ENCODE measurements at regions not wholly inside any gene's neighbourhood (a gene's known extent, or its start where the extent isn't known, plus 50 kb on each side); places are given as distances from the start of the nearest gene placed in this dataset.
"Not testable (repeated sequence)": the region's sequence is repeated elsewhere in the genome, so short reads cannot be mapped to it uniquely, and the experiment has no call there.

DNA sequence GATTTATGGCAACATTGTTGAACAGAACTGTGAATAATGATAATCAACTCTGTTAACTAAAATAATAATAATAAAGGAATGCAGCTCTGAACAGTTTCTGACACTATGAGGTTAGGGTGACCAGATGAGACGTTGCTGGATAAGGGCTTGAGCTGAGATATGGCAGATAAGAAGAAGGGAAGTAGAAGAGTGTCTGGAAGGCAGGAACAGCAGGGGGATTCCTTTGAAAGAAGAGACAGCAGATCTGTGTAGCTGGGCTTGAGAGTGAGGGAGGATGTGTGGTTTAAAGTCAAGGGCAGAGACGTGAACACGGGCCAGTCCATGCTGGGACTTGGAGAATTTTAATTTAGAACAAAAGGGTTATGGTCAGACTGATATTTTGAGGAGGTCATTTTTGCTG lies 273.1 kb upstream of the SLC14A2 start:
- peaks cover 3% of the 10 kb centered on the region for H3K27me3 Mint-ChIP-seq
- no peaks in the 10 kb centered on the region for H3K4me1 Mint-ChIP-seq

DNA sequence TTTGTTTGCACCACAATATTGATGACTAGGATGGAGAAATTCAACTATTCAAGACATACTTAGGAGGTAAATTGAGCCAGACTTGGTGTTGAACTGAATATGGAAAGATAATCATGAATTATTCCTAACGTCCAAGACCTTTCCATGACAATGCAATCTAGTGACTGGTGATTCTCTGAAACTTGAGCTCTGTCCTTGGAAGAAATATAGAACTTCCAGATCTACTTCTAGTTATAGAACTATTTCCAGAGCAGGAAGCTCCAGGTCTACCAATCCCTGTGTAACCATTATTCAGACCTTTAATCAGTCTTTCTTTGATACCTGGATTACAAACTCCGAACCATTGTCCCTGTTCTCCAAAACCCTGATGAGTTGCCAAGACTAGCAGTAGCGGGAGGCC lies 272.6 kb upstream of the SLC14A2 start:
- CTCF ChIA-PET, result no interaction called here
- DNase-seq (no peak), ATAC-seq (no peak)
- H3K9me3 Mint-ChIP-seq (ENCODE audit: low read depth), result no peaks in the 10 kb centered on the region
- H3K27me3 Mint-ChIP-seq, result peaks cover 3% of the 10 kb centered on the region
- H3K36me3 Mint-ChIP-seq, result no peaks in the 10 kb centered on the region
- H3K27ac Mint-ChIP-seq, result no peak overlapping the region
- no peak overlapping the region for H3K4me3 Mint-ChIP-seq
- no peaks in the 10 kb centered on the region for H3K4me1 Mint-ChIP-seq

More for the DNA sequence above, 273.1 kb upstream of the SLC14A2 start:
- Mint-ChIP-seq H3K9me3 (ENCODE audit: low read depth) (no peaks in the 10 kb centered on the region), H3K27ac (no peak overlapping the region), H3K4me3 (no peak overlapping the region), H3K36me3 (no peaks in the 10 kb centered on the region)
- no peak for DNase-seq
- CTCF ChIA-PET, result no interaction called here
- no peak for ATAC-seq

- CTCF ChIA-PET, result no interaction called here
- H3K9me3 Mint-ChIP-seq (ENCODE audit: low read depth), result no peaks in the 10 kb centered on the region
- no peaks in the 10 kb centered on the region for H3K4me1 Mint-ChIP-seq
- no peak overlapping the region for H3K27ac Mint-ChIP-seq
- DNase-seq, result no peak
- no peaks in the 10 kb centered on the region for H3K36me3 Mint-ChIP-seq
- H3K4me3 Mint-ChIP-seq, result no peak overlapping the region
- no peaks in the 10 kb centered on the region for H3K27me3 Mint-ChIP-seq
- ATAC-seq, result no peak
Measured at GRCh38 chr18:45343365-45343764, 271.9 kb upstream of the SLC14A2 start.

- CTCF ChIA-PET, DNase-seq: not testable (repeated sequence)
Measured at GRCh38 chr18:45344680-45345079, 270.6 kb upstream of the SLC14A2 start.

GRCh38 chr18:45349019-45349418 lies 266.3 kb upstream of the SLC14A2 start:
- H3K4me1 Mint-ChIP-seq, result no peaks in the 10 kb centered on the region
- ATAC-seq (no peak), DNase-seq (no peak)
- CTCF ChIA-PET, result interaction anchor here (1.4 kb wide), 1 partner anchor 73 kb away, joined by 3 read pairs; no protein-coding TSS in a partner anchor
- no peak overlapping the region for H3K4me3 Mint-ChIP-seq
- H3K36me3 Mint-ChIP-seq, result no peaks in the 10 kb centered on the region
- no peaks in the 10 kb centered on the region for H3K9me3 Mint-ChIP-seq (ENCODE audit: low read depth)
- H3K27me3 Mint-ChIP-seq, result peaks cover 3% of the 10 kb centered on the region
- no peak overlapping the region for H3K27ac Mint-ChIP-seq

More at GRCh38 chr18:45344680-45345079, 270.6 kb upstream of the SLC14A2 start:
- H3K9me3 Mint-ChIP-seq (ENCODE audit: low read depth); ATAC-seq; H3K4me3 Mint-ChIP-seq; H3K27ac Mint-ChIP-seq; H3K27me3 Mint-ChIP-seq; H3K4me1 Mint-ChIP-seq; H3K36me3 Mint-ChIP-seq: not testable (repeated sequence)

GRCh38 chr18:45349467-45349866 lies 265.8 kb upstream of the SLC14A2 start:
- CTCF ChIA-PET, result interaction anchor here (1.4 kb wide), 1 partner anchor 74 kb away, joined by 3 read pairs; no protein-coding TSS in a partner anchor
- H3K4me1 Mint-ChIP-seq, result no peaks in the 10 kb centered on the region
- ATAC-seq (no peak), DNase-seq (no peak)
- H3K27ac Mint-ChIP-seq, result no peak overlapping the region
- no peaks in the 10 kb centered on the region for H3K36me3 Mint-ChIP-seq
- no peak overlapping the region for H3K4me3 Mint-ChIP-seq
- no peaks in the 10 kb centered on the region for H3K9me3 Mint-ChIP-seq (ENCODE audit: low read depth)
- peaks cover 3% of the 10 kb centered on the region for H3K27me3 Mint-ChIP-seq

DNA sequence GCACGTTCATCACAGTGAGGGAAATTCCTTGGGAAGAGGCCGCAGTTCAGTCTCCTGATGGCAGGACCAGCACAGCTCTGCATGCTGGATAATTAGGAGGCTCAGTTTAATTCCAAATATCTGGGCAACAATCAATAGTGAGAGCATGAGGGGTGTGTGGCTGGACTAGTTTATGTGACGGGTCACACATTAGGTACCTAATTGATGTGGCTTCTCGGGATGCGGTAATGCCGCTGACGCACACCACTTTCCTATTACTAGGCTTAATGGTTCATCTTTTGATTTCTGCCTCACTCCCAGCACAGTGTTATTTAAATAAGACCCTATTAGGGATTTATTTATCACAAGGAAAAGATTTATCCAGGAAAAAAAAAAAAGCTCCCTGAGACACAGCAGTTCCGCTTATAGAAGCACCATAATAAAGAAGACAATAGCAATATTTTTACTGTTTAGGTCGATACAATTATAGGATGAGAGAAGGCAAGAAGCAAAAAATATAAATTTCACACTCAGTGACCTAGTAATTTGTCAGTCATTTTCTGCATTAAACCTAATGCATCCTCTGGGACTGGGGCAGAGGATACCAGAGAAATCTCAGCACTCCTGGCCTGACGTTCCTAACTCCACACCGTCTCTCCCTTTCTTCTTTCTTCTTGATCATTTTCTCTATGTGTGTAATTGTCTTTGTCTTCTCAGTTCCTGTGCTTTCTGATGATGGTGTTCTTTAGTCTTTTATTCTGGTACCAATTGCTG lies 264.7 kb upstream of the SLC14A2 start:
- DNase-seq, result no peak
- H3K9me3 Mint-ChIP-seq (ENCODE audit: low read depth), result no peaks in the 10 kb centered on the region
- CTCF ChIA-PET, result interaction anchor here (1.4 kb wide), 1 partner anchor 75 kb away, joined by 3 read pairs; no protein-coding TSS in a partner anchor
- no peak overlapping the region for H3K4me3 Mint-ChIP-seq
- H3K36me3 Mint-ChIP-seq, result no peaks in the 10 kb centered on the region
- no peak overlapping the region for H3K27ac Mint-ChIP-seq
- H3K27me3 Mint-ChIP-seq, result peaks cover 3% of the 10 kb centered on the region
- ATAC-seq, result no peak
- no peaks in the 10 kb centered on the region for H3K4me1 Mint-ChIP-seq

- DNase-seq (no peak), ATAC-seq (no peak)
- Mint-ChIP-seq H3K4me1 (no peaks in the 10 kb centered on the region), H3K36me3 (no peaks in the 10 kb centered on the region), H3K4me3 (no peak overlapping the region), H3K27ac (no peak overlapping the region), H3K9me3 (ENCODE audit: low read depth) (no peaks in the 10 kb centered on the region), H3K27me3 (peaks cover 3% of the 10 kb centered on the region)
- CTCF ChIA-PET, result no interaction called here
Measured at GRCh38 chr18:45352874-45353273, 262.4 kb upstream of the SLC14A2 start.

DNA sequence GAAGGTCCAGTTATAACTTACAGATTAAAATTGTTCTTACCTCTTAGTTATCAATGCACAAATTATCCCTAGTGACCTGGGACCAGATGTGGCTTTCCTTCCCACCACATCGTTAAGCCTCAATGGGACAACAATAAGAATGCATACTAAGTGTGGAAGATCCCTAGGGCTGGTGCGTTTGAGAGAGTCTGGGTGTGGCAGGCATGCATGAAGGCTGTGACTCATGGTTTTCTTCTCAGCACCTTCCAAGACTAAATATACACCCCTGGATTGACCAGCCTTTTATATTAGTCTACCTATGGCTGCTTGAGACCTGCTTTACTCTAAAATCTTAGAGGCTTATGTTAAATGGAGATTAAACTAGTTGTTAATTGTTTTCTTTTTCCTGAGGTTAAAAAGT lies 261.7 kb upstream of the SLC14A2 start:
- Mint-ChIP-seq H3K4me3 (no peak overlapping the region), H3K9me3 (ENCODE audit: low read depth) (no peaks in the 10 kb centered on the region), H3K36me3 (no peaks in the 10 kb centered on the region), H3K27me3 (peaks cover 3% of the 10 kb centered on the region), H3K4me1 (no peaks in the 10 kb centered on the region), H3K27ac (no peak overlapping the region)
- CTCF ChIA-PET, result no interaction called here
- no peak for DNase-seq
- no peak for ATAC-seq

GRCh38 chr18:45355944-45356520 lies 259.2 kb upstream of the SLC14A2 start:
- Mint-ChIP-seq H3K9me3 (ENCODE audit: low read depth) (no peaks in the 10 kb centered on the region), H3K4me1 (no peaks in the 10 kb centered on the region), H3K27me3 (peaks cover 3% of the 10 kb centered on the region), H3K27ac (no peak overlapping the region), H3K36me3 (no peaks in the 10 kb centered on the region), H3K4me3 (no peak overlapping the region)
- DNase-seq, result no peak
- no peak for ATAC-seq
- CTCF ChIA-PET, result interaction anchor here (1.2 kb wide), 1 partner anchor 8 kb away, joined by 3 read pairs; no protein-coding TSS in a partner anchor

- Mint-ChIP-seq H3K9me3 (ENCODE audit: low read depth) (no peaks in the 10 kb centered on the region), H3K36me3 (no peaks in the 10 kb centered on the region), H3K4me3 (no peak overlapping the region), H3K27me3 (peaks cover 2% of the 10 kb centered on the region), H3K4me1 (no peaks in the 10 kb centered on the region), H3K27ac (no peak overlapping the region)
- CTCF ChIA-PET, result no interaction called here
- no peak for ATAC-seq
- DNase-seq, result no peak
Measured at GRCh38 chr18:45357686-45358470, 257.4 kb upstream of the SLC14A2 start.

GRCh38 chr18:45359275-45360009 lies 255.8 kb upstream of the SLC14A2 start:
- H3K27me3 Mint-ChIP-seq, result peaks cover 4% of the 10 kb centered on the region
- CTCF ChIA-PET, result no interaction called here
- no peak overlapping the region for H3K27ac Mint-ChIP-seq
- no peaks in the 10 kb centered on the region for H3K4me1 Mint-ChIP-seq
- no peaks in the 10 kb centered on the region for H3K9me3 Mint-ChIP-seq (ENCODE audit: low read depth)
- no peaks in the 10 kb centered on the region for H3K36me3 Mint-ChIP-seq
- H3K4me3 Mint-ChIP-seq, result no peak overlapping the region
- ATAC-seq (no peak), DNase-seq (no peak)

GRCh38 chr18:45361125-45361851 lies 254.0 kb upstream of the SLC14A2 start:
- ATAC-seq (no peak), DNase-seq (no peak)
- peaks cover 4% of the 10 kb centered on the region for H3K27me3 Mint-ChIP-seq
- H3K9me3 Mint-ChIP-seq (ENCODE audit: low read depth), result no peaks in the 10 kb centered on the region
- no peaks in the 10 kb centered on the region for H3K36me3 Mint-ChIP-seq
- no peak overlapping the region for H3K4me3 Mint-ChIP-seq
- no peaks in the 10 kb centered on the region for H3K4me1 Mint-ChIP-seq
- H3K27ac Mint-ChIP-seq, result no peak overlapping the region
- CTCF ChIA-PET, result no interaction called here

Data from activated CD8-positive, alpha-beta memory T cell treated with anti-CD3 and anti-CD28 coated beads, Interleukin-2, amount 10 ng/mL, durations not matched to agents 7 days and 5 days (primary cell).